Central memory CD4-positive, alpha-beta T cell (primary cell): ENCODE measurements at regions not wholly inside any gene's neighbourhood (a gene's known extent, or its start where the extent isn't known, plus 50 kb on each side); places are given as distances from the start of the nearest gene placed in this dataset.
"Not testable (repeated sequence)": the region's sequence is repeated elsewhere in the genome, so short reads cannot be mapped to it uniquely, and the experiment has no call there.

ENCODE experiments used
- DNase-seq: peaks from one replicate; pipeline ENCODE4 v3.0.0; 2022

DNA sequence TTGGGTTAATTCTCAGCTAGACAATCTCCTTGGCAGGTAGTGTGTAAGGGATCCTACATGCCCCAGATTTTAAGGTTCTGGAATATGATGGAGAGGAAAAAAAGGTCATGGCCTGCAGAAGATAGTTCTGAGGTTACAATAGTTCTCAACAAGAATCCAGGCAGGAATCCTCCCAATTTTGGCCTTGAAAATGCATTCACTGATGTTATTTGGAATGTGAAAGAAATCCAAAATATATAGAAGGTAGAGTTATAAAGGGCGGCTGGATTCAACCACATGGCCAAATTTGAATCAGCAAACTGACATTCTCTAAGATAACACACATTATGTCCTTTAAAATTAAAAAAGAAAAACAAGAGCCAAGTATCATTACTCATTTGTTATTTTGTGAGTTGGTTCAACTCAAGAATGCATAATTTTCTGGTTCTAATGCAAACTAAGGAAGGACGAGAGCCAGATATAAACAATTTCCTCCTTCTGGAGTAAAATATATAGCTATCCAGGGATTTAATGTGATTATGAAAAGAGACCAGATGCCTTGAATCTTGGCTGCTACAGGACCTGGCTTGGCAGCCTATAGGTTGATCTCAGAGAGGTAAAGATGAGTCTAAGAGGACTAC, 177.0 kb upstream of the G2E3 start:
- no peak for DNase-seq

DNA sequence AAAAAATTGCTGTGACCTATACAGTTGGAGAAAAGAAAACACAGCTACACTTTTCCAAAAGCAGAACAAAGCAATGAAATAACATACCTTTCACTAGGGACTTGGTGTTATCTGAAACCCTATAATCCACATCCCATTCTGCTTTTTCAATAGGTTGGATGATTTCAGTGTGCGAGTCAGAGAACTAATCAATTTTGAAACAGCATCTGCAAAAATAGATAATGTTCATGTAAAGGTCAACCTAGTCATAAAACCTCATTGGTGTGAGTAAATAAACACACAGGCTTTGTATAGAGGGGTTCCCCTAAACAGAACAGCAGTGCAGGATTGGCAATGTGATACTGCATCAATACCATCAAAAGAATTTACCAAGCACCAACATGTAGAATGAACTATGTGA, 173.0 kb upstream of the G2E3 start:
- DNase-seq, result no peak

DNA sequence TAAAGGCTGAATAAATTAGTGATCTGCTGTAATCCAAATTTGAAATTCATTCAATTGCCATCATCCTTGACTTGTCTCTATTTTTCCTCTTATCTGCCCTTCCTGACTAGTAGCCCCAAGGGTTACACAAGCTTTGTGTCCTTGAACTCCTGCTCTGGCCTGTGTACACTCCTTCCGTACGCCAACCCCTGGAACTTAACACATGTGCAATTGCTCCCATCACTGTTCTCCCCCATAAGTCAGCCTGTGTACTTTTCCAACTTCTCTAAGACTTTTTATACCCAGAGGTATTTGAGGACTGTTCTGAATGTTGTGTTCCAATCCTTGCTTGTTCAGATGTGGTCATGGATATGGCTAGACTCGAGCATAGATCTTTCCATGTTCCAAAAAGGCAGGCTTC, 171.1 kb upstream of the G2E3 start:
- no peak for DNase-seq

DNA sequence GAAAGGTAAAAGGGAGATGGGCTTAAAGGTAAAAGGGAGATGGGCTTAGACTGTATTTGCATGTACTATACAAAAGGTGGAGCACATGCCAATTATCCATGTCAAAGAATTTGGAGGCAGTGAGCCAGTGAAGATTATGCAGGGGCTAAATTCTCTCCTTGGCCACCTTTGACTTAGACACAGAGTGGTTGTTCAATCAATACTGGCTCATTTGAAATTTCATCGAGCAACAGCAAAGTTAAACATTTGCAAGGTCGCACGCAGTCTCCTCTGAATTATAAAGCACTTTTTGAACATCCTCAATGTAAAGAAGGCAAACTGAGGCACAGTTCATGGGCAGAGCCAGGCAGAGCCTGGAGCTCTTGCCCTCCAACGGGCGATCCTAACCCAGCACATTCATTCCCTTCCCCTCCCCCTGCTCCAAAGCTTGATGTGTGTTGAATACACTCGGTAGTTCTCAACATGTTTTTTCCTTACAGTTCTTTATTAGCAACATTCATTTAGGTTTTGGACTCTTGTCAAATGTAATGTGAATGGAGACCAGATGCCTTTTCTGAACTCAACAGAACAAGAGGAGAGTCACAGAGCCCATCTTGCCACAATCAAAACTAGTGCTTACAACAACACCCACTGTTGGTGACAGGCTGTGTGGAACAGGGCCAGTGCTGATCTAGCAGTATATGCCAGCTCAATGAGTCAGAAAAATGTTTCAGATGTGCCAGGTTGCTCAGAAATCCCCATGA, 169.7 kb upstream of the G2E3 start:
- no peak for DNase-seq

DNA sequence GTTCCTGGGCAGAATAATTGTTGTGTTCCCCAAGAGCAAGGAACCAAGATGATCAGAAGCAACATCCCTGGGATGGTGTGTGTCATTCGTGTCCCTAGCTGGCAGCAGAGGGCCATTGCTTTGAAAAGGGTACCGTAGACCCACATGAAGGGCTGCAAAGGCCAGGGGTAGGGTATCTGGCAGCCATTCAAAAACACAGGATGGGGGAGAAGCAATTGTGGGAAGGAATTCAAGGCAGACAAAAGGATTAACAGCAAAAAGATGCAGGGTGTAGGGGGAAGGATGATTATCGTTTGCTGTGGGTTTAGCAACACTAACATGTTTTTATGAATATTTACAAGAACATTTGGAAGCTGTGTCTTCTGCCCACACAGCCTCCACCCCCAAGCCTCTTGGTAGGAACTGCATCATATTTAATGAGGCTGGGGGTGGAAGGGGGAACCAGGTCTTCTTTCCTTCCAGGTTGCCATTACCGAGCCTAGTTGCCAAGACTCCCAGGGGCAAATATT, 169.0 kb upstream of the G2E3 start:
- DNase-seq, result no peak

DNA sequence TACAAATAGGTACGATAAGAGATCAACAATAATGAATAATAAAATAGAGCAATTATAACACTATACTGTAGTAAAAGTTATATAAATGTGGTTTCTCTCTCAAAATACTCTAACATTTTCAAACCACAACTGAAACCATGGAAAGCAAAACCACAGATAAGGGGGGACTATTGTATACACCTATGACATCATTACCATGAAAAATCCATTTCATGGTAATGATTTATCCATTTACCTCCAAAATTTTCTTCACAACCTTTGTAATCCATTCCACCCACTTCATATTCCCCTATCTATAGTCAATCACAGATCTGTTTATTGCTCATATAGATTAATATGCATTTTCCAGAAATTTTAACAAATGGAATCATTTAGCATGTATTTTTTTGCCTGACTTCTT, 163.9 kb upstream of the G2E3 start:
- no peak for DNase-seq

DNA sequence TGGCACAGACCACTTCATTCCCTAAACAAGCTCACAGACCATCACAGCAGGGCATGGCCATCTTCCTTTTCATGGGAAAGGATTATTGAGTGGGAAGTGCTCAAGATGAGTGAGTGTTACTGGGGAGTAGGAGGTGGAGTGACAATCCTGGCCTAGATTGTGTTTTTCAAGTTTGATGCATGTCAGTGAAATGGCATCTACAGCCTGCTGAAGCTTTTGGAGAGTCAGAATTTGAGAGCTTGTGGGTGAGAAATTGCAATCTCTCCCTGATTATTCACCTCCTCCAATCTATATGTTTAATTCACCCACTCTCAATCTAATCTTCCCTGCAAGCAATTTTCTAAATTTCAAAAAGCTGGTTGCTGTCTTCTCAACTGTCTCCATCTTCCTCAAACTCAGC, 156.1 kb upstream of the G2E3 start:
- no peak for DNase-seq

DNA sequence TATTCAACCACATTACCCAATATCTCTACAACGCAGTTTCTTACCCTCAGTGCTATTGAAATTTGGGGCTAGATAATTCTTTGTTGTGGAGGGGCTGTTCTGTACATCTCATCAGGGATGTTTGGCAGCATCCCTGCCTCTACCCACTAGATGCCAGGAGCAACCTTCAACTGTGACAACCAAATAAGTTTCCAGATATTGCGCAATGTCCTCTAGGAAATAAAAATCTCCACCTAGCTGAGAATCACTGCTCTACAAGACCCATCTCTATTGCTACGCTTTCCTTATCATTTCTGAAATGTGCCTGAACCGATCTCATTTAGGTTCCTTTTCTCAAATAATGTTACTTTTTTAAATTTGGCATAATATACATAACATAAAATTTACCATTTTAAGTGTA, 155.2 kb upstream of the G2E3 start:
- no peak for DNase-seq

DNA sequence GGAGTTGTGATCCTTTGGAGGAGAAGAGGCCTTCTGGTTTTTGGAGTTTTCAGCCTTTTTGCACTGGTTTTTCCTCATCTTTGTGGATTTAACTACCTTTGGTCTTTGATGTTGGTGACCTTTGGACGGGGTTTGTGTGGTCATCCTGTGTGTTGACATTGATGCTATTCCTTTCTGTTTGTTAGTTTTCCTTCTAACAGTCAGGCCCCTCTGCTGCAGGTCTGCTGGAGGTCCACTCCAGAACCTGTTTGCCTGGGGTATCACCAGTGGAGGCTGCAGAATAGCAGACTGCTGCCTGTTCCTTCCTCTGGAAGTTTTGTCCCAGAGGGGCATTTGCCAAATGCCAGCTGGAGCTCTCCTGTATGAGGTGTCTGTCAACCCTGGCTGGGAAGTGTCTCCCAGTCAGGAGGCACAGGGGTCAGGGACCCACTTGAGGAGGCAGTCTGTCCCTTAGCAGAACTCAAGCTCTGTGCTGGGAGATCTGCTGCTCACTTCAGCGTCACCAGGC, 149.4 kb upstream of the G2E3 start:
- not testable (repeated sequence) for DNase-seq

DNA sequence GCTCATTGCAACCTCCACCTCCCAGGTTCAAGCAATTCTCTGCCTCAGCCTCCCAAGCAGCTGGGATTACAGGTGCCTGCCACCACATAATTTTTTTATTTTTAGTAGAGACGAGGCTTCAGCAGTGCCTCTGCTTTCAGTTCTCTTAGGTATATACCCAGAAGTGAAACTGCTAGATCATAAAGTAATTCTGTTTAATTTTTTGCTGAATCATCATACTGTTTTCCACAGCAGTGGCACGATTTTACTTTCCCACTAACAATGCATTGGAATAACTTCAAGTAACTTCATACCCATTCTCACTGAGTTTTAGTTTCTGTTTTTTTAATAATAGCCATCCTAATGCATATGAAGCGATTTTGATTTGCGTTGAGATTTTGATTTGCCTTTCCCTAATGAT, 148.0 kb upstream of the G2E3 start:
- no peak for DNase-seq

DNA sequence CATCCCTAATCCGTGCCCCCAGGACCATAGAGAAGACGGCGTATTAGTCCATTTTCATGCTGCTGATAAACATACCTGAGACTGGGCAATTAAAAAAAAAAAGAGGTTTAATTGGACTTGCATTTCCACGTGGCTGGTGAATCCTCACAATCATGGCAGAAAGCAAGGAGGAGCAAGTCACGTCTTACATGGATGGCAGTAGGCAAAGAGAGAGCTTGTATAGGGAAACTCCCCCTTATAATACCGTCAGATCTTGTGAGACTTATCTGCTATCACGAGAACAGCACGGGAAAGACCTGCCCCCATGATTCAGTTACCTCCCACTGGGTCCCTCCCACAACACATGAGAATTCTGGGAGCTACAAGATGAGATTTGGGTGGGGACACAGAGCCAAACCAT, 145.8 kb upstream of the G2E3 start:
- DNase-seq, result not testable (repeated sequence)

DNA sequence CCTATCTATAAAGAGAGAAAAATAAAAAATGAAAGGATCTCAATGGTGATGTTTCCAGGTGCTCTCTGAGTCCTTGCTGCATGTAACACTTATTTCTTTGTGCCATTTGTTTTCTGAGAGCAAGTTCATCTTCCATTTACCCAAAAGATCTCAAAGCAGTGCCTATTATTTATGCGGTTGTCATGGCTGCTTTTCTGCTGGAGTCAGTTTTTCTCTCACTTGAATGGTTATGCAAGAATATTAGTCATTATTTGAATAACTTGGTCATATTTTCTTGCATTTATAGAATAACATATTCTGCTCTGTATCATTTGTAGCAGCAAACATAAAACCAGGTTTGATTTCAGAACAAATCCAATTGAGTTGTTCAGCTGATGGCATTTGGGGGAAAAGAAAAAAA, 141.8 kb upstream of the G2E3 start:
- no peak for DNase-seq

DNA sequence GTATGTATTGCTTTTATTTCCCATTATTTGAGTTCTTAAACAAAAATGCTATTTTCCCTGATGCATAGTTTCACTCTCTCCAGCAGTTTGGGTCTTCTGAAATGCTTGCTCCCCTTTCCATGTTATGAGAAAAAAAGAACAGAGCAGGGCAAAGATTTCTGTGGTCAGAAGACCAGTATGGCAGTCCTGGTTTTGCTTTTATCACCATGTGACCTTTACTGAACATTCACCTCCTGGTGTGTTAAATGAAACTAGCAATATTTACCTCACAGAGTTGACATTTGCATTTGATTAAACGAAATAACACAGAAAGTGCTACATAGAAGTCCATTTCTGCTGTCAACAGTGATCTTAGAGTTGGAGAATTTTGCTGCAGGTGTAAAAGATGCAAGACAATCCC, 141.0 kb upstream of the G2E3 start:
- DNase-seq, result no peak

DNA sequence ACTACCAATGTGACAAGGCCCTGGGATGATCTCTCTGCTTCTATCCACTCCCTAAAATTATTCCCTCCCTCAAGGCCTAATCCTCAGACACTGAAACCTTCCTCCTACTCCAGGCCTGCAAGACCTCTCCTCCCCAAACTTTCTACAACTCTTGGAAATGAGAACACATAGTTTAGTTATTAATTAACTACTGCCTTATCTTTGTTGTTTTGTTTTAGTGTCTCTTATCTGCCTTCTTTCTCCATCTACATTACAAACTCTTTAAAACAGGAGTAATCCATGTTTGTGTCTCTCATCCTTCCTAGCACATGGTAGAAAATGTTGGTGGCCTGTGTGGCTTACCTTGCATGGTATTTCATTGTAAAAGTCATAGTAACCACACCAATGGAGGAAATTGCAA, 139.9 kb upstream of the G2E3 start:
- DNase-seq, result no peak

DNA sequence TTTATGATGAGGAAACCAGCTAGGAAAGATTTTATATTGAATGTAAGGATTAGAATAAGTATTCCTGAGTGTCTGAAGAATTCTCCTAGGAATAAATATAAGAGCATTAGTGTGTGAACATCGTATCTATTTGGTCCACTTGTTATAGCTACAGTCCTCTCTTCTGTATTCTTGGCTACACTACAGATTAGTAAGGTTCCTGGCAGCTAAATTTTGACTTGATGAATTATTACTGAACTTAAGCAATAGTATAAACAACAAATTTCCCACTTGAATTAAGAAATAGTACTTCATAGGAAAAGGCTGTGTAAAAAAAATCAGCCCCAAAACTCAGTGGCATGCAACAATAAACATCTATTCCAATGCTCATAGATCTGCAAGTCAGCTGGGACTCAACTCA, 138.4 kb upstream of the G2E3 start:
- DNase-seq, result no peak

DNA sequence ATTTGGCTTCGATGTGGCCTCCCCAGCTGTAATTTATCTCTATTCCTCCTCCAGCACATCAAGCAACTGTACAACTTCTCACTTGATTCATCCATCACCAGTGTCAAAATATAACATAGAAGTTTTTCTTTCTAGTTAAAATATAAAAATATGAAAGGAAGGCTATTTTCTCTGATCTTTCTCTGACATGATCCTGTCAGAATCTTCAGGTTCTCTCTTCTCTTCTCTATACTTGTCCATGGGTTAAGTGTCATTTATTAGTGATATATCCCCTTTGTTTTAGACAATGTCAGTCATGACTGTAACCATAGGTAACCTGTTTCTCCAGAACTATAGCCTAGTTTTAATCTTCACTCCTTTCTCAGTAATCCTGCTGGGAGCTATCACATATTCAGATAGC, 132.5 kb upstream of the G2E3 start:
- DNase-seq, result no peak

DNA sequence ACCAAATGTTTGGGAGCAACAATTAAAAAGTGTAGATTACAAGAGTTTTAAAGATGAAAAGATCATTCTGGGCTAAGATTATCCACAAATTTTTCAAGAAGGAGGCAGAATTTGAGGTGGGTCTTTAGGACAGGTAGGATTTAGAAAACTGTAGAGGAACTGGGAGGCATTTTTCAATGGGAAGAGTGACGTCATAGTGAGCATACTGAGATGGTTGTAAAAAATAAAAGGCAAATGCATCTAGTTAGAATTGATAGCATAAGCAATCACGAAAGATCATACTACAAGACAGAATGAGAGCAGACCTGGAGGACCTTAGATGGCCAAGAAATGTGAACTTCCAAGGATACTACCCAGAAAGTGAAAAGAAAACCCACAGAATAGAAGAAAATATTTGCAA, 131.6 kb upstream of the G2E3 start:
- no peak for DNase-seq

DNA sequence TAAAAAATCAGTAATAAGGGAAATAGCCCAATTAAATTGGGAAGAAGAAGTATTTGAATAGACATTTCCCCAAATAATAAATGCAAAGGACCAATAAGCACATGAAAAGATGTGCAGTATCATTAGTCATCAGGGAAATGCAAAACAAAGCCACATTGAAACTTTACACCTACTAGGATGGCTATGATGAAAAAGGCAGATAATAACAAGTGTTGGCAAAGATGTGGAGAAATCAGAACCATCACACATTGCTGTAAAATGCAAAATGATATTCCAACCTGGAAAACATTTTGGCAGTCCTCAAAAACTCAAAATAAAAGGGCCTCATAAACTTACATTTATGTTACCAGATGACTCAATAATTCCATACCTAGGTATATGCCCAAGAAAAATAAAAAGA, 131.1 kb upstream of the G2E3 start:
- DNase-seq, result no peak

DNA sequence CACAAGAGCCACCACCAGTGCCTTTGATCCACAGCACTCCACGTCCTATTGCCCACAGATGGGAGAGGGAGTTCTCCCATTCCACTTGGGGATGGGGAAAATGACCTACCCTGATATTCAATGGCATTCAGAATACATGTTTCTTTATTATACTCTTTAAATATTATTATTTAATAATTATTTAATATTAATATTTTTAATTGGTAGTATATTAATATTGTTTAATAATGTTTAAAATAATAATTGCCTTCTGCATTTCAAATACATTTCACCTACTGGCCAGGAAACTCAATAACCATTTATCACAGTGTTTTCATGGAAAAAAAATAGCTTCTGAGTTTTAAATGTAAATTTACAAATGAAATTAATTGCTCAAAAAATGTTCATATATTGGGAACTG, 127.4 kb upstream of the G2E3 start:
- no peak for DNase-seq

DNA sequence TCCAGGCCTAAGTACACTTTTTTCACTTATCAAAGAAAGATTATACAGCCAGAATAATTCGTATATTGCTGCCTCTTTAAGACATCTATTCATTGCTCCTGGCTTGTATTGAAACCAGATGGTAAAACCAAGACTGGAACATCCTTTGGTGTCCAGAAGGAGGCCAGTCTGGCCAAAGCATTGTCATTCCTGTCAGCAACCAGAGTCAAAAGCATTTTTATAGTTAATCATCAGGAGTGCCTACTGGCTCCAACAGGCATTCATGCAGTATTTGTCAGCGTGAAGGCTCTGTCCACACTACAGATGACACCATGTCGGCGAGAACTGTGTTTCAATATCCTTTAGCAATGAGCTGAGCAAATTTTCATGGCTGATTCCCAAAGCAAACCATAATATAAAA, 118.0 kb upstream of the G2E3 start:
- no peak for DNase-seq

DNA sequence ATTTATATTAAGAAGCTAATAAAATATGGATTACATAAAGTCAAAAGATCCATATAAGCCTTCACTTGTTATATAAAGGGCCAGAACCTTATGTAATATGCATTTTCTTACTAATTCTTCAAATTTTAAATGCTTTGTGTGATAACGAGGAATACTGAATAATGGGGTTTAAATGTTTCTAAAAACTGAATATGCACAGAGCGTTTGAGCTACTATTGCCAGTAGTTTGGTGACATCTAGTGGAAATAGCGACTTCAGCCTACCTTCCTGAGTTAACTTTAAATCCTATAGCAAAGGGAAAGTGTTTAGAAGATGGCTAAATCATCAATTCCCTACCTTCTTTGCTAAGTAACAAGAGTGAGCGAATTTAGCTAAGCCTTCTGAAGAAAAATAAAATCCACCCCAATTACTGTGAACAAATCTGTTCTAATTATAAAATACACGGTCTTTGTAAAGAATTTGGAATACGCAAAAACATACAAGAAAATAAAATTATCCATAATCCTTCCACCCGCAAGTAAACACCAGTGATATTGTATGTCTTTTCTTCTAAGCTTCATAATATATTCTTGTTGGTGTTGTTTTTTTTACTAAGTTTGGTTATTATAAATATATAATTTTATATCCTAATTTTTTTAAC, 115.5 kb upstream of the G2E3 start:
- no peak for DNase-seq

DNA sequence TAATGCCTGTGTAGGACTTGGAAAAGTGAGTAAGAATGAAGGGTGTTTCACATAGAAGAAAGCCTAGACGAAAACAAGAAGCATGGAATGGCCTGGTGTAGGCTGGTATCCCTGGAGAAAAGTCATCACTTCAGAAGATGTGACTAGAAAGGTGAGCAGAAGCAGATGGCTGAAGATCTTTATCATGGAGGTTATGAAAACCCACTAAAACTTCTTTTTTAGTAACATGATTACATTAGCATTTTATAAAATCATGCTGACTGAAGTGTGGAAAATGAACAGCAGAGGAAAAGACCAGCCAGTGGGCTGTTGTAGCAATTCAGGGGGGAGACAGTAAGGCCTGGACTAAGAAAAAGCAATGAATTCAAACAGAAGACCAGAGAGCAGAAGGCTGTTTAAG, 114.5 kb upstream of the G2E3 start:
- no peak for DNase-seq

DNA sequence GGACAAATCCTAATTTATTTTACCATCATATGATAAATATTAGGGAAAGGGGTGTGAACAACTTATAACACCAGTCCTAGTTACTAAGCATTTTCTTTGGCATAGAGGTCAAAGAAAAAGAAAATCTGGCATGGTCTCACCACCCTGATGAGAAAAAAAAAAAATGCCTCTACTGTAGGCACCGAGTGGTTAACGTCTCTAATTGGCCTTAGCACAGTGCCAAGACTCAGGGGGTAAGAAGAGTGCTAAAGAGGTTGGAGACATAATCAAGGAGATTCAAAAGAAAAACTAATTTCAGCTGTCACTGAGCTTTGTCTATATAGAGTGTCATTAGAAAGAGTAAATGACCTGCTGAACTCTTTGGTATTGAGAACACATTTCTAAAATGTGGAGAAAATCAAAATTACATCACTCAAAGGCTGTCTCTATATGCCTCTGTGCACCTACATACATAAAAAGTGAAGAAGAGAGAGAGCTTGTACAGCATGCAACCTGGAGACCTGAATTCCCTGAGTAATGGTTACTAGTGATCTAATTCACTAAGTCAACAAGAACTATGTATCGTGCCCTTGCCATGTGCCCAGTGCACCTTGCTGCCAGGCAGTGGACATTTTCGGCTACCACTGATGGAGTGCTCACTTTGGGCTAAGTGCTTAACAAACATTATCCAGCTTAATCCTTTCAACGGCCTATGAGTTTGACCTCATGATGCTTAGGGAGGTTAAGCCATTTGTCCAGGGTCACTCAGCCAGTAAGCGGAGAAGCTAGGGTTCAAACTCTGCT, 113.8 kb upstream of the G2E3 start:
- no peak for DNase-seq
